ENCODE measurements at regions not wholly inside any gene's neighbourhood (a gene's known extent, or its start where the extent isn't known, plus 50 kb on each side); places are given as distances from the start of the nearest gene placed in this dataset.
"Not testable (repeated sequence)": the region's sequence is repeated elsewhere in the genome, so short reads cannot be mapped to it uniquely, and the experiment has no call there.

DNA sequence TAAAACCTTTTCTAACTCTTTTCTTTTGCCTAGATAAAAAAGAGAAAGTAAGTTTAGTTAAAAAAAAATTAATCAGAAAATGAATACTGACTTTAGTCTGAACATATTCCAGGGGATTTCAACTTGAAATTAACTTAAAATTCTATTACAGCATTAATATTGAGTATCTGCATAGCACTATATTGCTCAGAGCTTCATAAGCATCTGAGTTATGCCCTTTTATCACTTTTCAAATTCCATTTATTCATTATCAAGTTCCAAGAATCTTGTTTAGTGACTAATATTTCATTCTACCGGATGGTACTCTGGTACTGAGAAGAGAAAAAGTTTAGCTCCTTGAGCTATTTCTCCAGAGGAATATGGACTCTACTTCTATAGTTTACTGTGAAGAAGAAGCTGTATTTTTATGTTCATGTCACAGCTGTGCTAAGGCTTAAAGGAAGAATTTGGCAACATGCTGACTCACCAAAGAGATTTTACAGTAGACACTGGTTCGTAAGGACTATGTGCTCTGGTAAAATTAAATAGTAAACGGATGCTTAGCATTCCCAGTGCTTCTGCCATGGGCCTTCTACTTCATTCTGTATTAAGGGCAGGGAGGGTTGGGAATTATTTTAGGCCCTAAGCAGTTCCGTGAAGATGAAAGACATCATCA is 285.2 kb upstream of the SEMA6A start:
- H3K4me3 ChIP-seq (ENCODE audit: low read length): no peak overlapping the region
- no peak for TF ChIP-seq ZNF274 (IDR thresholded peaks at IDR 0.05; ENCODE audit: low read depth, low read length)

DNA sequence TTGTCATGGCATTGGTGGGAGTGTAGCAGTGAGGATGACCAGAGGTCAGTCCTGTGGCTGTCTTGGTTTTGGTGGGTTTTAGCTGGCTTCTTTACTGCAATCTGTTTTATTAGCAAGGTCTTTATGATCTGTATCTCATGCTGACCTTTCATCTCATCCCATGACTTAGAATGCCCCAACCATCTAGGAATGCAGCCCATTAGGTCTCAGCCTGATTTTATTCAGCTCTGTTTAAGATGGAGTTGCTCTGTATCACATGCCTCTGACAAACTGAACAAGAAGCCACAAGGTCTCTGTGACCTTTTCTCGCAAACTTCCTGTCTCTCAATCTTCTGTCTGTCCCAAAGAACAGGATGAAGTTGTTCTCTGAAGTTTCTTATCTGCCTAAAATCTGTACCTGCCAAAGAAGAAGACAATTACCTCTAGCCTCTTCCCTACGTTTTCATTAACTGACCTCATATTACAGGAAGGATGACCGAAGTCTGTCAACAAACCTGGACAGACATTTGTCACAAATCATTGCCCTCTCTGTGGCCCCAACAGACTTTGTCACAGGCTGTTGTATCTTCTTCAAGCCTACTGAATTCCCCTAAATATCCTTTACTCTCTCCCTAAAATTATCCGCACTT is 284.2 kb upstream of the SEMA6A start:
- H3K4me3 ChIP-seq (ENCODE audit: low read length): no peak overlapping the region
- TF ChIP-seq ZNF274 (IDR thresholded peaks at IDR 0.05; ENCODE audit: low read depth, low read length): no peak

DNA sequence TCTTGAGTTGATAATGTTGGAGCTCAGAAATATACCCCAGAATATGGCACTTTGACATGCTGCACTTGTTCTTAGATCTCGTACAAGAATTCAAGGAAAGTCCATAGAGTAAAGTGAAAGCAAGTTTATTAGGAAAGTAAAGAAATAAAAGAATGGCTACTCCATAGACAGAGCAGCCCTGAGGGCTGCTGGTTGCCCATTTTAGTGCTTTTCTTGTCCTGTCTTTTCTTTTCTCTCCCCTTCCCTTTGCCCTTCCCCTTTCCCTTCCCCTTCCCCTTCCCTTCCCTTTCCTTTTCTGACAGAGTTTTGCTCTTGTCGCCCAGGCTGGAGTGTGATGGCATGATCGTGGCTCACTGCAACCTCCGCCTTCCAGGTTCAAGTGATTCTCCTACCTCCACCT is 283.4 kb upstream of the SEMA6A start:
- H3K4me3 ChIP-seq (ENCODE audit: low read length): not testable (repeated sequence)

DNA sequence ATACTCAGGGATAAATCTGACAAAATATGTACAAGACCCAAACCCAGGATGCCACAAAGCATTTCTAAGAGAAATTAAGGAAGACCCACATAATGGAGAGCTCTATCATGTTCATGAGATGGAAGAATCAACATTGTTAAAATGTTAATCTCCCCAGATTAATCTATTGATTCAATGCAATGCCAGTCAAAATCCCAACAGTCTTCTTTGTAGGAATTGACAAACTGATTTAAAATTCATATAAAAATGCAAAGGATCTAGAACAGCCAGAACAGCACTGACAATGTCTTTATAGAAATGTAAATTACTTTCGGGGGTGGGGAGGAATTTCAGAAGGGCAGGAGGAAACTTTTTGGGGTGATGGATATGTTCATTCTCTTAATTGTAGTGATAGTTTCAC is 281.6 kb upstream of the SEMA6A start:
- TF ChIP-seq ZNF274 (IDR thresholded peaks at IDR 0.05; ENCODE audit: low read depth, low read length): no peak

DNA sequence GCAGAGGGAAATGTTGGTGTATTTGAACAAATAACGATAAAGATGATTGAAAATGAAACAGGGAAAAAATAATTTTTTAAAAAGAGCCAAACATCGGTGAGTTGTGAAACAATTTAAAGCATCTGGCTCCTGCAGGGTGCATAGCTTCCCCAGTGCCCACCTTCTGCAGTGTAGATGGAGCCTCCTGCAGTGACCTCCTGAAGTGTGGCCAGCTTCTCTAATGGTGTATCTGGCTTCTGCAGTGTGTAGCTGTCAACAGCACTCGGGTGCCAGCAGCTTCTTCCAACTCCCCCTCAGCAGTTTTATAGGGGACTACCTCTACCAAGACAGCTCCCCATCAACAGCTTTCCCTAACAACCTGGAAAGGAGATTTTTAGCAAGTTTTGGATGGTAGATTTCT is 279.4 kb upstream of the SEMA6A start:
- TF ChIP-seq ZNF274 (IDR thresholded peaks at IDR 0.05; ENCODE audit: low read depth, low read length): no peak
- H3K4me3 ChIP-seq (ENCODE audit: low read length): no peak overlapping the region

More for the DNA sequence above, 281.6 kb upstream of the SEMA6A start:
- no peak overlapping the region for H3K4me3 ChIP-seq (ENCODE audit: low read length)

DNA sequence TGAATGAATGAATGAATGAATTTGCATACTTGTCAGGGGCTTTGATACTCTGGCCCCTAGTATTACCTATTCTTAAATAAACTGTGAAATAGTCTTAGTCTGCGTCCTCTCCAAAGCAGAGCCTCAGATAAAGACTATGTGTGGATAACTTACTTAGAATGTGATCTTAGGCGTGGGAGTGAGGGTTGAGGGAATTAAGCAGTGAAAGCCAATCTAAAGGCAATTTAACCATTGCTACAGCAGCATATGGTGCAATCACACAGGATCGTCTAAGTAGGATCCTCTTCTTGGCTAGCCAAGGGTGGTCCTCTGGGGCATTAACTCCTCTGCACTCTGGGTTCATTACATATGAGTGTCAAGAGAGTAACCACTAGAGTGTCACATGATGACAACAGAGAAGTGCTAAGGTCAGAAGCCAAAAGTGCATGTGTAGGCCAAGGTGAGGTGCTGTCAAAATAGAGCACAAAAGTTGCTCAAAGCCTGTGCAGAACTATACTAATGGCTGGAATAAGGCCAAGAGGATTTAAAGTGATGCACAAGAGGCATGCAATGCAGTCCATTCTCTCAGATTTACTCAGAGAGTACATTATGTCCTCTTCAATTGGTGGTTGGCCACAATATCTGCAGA is 274.4 kb upstream of the SEMA6A start:
- no peak overlapping the region for H3K4me3 ChIP-seq (ENCODE audit: low read length)
- TF ChIP-seq ZNF274 (IDR thresholded peaks at IDR 0.05; ENCODE audit: low read depth, low read length): no peak

DNA sequence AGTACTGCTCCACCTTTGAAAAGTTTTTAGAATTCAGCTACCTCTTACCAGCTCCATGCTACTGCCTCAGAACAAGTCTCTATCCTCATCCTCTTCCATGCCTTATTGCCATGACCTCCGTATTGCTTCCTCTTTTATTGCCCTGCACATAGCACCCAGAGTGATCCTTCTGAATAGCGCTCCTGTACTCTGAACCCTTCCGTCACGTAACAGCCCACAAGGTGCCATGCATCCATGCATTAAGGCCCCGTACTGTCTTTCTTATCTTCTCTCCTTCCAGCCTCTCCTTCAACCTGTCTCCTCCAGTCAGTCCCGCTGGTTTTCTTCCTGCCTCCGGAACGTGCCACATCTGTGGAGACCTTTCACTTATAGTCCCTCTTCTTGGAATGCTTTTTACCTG is 273.3 kb upstream of the SEMA6A start:
- no peak overlapping the region for H3K4me3 ChIP-seq (ENCODE audit: low read length)
- TF ChIP-seq ZNF274 (IDR thresholded peaks at IDR 0.05; ENCODE audit: low read depth, low read length): no peak

DNA sequence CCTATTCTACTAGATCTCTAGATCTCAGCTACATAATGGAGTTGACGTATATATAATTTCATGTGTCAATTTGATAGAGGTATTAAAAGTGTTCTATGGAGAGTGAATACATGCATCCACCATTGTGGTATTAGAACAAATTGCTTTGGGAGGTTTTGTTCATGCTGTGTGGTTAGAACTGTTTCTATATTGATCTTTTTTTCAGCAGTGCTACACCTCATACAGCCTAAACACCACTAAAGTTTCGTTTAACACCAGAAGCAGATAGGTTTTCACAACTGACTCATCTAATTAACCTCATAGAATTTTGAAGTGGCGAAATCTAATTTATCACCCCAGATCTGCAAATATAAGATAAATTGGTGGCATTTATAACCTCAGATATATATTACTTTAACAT is 269.4 kb upstream of the SEMA6A start:
- H3K4me3 ChIP-seq (ENCODE audit: low read length): no peak overlapping the region
- no peak for TF ChIP-seq ZNF274 (IDR thresholded peaks at IDR 0.05; ENCODE audit: low read depth, low read length)

DNA sequence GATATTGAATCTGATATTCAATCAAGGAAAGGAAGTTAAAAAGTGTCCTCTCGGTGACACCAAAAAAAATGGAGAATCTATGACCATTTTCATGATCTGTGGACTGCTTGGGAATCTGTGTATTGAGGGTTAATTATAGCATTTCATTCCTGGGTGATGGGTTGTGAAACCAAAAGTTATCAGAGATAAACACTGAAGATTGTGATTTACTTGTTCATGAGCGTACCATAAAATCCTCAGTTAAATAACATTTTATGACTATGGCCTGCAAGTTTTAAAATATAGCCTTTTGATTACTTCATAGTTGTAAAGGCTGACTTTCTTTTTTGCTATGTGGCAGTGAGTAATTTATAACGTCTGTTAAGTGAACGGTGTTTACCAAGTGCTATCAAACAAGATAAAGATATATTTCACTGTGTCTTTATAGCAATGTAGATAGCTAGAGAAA is 267.9 kb upstream of the SEMA6A start:
- TF ChIP-seq ZNF274 (IDR thresholded peaks at IDR 0.05; ENCODE audit: low read depth, low read length): no peak
- H3K4me3 ChIP-seq (ENCODE audit: low read length): no peak overlapping the region

DNA sequence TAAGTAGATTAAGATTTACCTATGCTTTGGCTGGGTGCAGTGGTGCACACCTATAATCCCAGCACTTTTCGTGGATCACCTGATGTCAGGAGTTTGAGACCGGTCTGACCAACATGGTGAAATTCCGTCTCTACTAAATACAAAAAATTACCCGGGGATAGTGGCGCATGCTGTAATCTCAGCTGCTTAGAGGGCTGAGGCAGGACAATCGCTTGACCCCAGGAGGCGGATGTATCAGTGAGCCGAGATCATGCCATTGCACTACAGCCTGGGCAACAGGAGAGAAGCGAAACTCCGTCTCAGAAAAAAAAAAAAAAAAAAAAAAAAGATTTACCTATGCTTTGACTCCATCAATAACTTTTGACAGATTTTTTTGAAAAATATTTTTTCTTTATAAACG is 267.1 kb upstream of the SEMA6A start:
- no peak overlapping the region for H3K4me3 ChIP-seq (ENCODE audit: low read length)
- TF ChIP-seq ZNF274 (IDR thresholded peaks at IDR 0.05; ENCODE audit: low read depth, low read length): no peak

DNA sequence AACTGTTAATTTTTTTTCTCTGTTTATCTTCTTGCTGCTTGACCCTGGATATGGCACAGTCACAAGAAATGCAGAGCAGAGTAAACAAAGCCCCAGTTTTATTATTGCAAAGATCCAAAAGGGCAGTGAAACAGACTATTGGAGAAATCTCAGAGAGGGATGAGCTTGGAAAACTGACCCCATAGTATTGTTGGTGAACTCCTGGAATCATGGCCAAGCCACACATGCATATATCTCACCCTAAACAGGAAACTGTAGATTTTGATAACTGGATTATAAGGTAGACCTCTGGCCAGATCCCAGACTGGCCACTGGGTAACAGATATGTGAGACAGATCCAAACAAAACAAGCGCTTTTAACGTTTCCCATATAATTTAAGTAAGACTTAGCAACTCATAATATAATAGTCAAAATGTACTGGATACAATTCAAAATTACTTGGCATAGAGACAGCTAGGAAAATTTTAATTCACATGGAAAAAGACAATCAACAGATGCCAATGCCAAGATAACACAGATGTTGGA is 263.5 kb upstream of the SEMA6A start:
- H3K4me3 ChIP-seq (ENCODE audit: low read length): no peak overlapping the region
- no peak for TF ChIP-seq ZNF274 (IDR thresholded peaks at IDR 0.05; ENCODE audit: low read depth, low read length)

DNA sequence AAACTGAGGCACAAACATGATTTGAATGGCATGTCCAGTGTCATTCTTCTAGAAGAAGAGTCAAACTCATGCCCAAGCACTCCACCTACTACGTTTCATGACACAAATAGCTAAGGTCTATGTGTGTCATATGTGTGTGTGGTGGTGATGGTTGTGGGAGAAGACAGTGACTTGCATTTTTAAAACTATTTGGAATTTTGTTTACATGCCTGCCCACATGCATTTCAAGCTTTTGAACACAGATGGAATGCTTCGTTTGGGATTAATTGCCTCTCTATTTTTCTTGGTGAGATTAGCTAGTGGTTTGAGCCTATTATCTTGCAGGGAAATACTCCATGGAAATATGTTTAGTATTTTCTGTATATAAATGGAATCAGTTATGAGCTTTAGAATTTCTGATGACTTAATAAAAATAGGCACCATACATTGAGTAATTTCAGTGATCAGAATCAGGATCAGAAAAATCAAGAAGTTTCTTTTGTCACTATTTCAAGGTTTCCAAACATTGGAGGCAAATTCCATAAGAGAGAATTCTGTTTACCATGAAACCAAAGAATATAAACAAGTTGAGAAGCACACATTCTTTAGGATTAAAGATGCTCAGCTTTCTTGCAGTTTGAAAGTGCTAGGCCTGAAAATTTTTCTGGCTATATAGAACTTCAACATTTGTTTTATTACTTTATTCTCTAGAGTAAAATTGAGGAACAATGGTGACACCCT is 260.3 kb upstream of the SEMA6A start:
- no peak overlapping the region for H3K4me3 ChIP-seq (ENCODE audit: low read length)
- no peak for TF ChIP-seq ZNF274 (IDR thresholded peaks at IDR 0.05; ENCODE audit: low read depth, low read length)

DNA sequence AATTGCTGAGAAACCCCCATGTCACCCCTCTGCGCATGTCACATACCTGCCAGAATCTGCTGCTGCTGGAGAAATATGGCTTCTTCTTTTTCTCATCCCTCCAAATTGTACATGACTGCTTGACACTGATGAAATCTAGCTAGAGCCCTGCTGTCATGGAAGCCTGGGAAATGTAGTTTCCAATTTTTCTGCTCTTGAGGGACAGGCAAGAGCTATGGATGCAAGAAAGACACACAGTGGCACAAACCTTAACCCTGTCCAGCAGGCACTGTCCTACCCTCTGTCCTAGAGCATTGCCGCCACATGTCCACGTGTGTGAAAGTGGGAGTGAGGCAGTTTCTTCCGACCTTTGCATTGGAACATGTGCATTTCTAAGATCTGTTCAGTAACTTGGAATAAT is 255.5 kb upstream of the SEMA6A start:
- no peak for TF ChIP-seq ZNF274 (IDR thresholded peaks at IDR 0.05; ENCODE audit: low read depth, low read length)
- no peak overlapping the region for H3K4me3 ChIP-seq (ENCODE audit: low read length)

DNA sequence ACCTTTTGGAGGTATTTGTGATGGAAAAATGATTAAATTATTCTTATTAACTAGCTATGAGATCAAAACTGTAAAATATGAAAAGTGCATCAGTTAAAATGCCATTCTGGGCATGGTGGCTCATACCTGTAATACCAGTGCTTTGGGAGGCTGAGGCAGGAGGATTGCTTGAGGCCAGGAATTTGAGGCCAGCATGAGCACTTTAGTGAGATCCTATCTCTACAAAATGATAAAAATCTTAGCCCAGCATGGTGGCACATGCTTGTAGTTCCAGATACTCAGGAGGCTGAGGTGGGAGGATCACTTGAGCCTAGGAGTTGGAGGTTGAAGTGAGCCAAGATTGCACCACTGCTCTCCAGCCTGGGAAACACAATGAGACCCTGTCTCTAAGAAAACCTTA is 252.5 kb upstream of the SEMA6A start:
- H3K4me3 ChIP-seq (ENCODE audit: low read length): no peak overlapping the region
- no peak for TF ChIP-seq ZNF274 (IDR thresholded peaks at IDR 0.05; ENCODE audit: low read depth, low read length)

DNA sequence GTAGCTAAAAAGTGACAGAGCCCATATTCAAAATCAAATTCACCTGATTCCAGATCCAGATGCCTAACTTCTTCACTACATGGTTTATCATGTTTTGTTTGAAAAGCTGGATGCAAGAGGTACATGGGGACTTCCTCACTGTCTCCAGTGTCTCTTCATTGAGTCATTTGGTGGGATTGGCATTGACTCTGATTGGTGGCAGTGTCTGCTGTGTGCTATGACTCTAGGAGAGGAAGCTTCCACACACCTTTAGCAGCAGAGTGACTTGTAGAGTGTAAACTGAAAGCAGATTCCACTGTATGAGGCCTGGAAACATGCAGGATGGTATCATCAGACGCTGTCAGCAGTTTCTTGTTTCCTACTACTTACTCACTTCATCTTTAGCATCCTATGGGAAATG is 250.9 kb upstream of the SEMA6A start:
- no peak for TF ChIP-seq ZNF274 (IDR thresholded peaks at IDR 0.05; ENCODE audit: low read depth, low read length)
- H3K4me3 ChIP-seq (ENCODE audit: low read length): no peak overlapping the region

All from GM08714 (cell line).